Suppressor macrophage (primary cell): ENCODE measurements at regions not wholly inside any gene's neighbourhood (a gene's known extent, or its start where the extent isn't known, plus 50 kb on each side); places are given as distances from the start of the nearest gene placed in this dataset.

ENCODE experiments used
- DNase-seq, 4 experiments: peaks; one replicate each; pipeline ENCODE4 v3.0.0-alpha.2; 2020 to 2022

- DNase-seq: no peak
Measured at GRCh38 chr14:64639340-64639821, 64.8 kb upstream of the PLEKHG3 start.

GRCh38 chr14:64640839-64641238 lies 63.4 kb upstream of the PLEKHG3 start:
- no peak for DNase-seq

- DNase-seq: no peak
Measured at GRCh38 chr14:64641760-64642159, 62.5 kb upstream of the PLEKHG3 start.

GRCh38 chr14:64643709-64644108 lies 60.5 kb upstream of the PLEKHG3 start:
- DNase-seq: no peak

GRCh38 chr14:64644629-64645028 lies 59.6 kb upstream of the PLEKHG3 start:
- DNase-seq: no peak

- DNase-seq: peak; percentile 6 to 46 (median 38)
Measured at GRCh38 chr14:64645220-64645892, 58.9 kb upstream of the PLEKHG3 start.

- DNase-seq: no peak
Measured at GRCh38 chr14:64646103-64646502, 58.1 kb upstream of the PLEKHG3 start.

GRCh38 chr14:64649383-64649998 lies 54.7 kb upstream of the PLEKHG3 start:
- DNase-seq: no peak

- no peak for DNase-seq
Measured at GRCh38 chr14:64653900-64654245, 50.4 kb upstream of the PLEKHG3 start.

- DNase-seq: peak; percentile 74 to 93 (median 84)
Measured at GRCh38 chr14:64654246-64654900, 49.9 kb upstream of the PLEKHG3 start.
